ENCODE measurements at regions not wholly inside any gene's neighbourhood (a gene's known extent, or its start where the extent isn't known, plus 50 kb on each side); places are given as distances from the start of the nearest gene placed in this dataset.
"Not testable (repeated sequence)": the region's sequence is repeated elsewhere in the genome, so short reads cannot be mapped to it uniquely, and the experiment has no call there.

- no peak for DNase-seq
Measured at GRCh38 chr3:24688446-24689148, 193.9 kb upstream of the THRB start.

GRCh38 chr3:24689353-24689752, 194.7 kb upstream of the THRB start:
- no peak for DNase-seq

GRCh38 chr3:24690777-24691176, 196.1 kb upstream of the THRB start:
- no peak for DNase-seq

- DNase-seq, result not testable (repeated sequence)
Measured at GRCh38 chr3:24699078-24699477, 204.4 kb upstream of the THRB start.

- no peak for DNase-seq
Measured at GRCh38 chr3:24704496-24704895, 209.8 kb upstream of the THRB start.

GRCh38 chr3:24707936-24708335, 213.3 kb upstream of the THRB start:
- DNase-seq, result no peak

- DNase-seq, result no peak
Measured at GRCh38 chr3:24709956-24710355, 215.3 kb upstream of the THRB start.

GRCh38 chr3:24713516-24713915, 218.9 kb upstream of the THRB start:
- DNase-seq, result no peak

- no peak for DNase-seq
Measured at GRCh38 chr3:24714436-24714835, 219.8 kb upstream of the THRB start.

- DNase-seq, result no peak
Measured at GRCh38 chr3:24715171-24715792, 220.6 kb upstream of the THRB start.

- no peak for DNase-seq
Measured at GRCh38 chr3:24722087-24722486, 227.4 kb upstream of the THRB start.

- no peak for DNase-seq
Measured at GRCh38 chr3:24725514-24726255, 231.0 kb upstream of the THRB start.

- no peak for DNase-seq
Measured at GRCh38 chr3:24726423-24726822, 231.8 kb upstream of the THRB start.

GRCh38 chr3:24730173-24730572, 235.5 kb upstream of the THRB start:
- DNase-seq, result no peak

- no peak for DNase-seq
Measured at GRCh38 chr3:24734019-24734418, 239.4 kb upstream of the THRB start.

GRCh38 chr3:24736701-24737100, 242.1 kb upstream of the THRB start:
- DNase-seq, result no peak

GRCh38 chr3:24740326-24740725, 245.7 kb upstream of the THRB start:
- no peak for DNase-seq

GRCh38 chr3:24741506-24741905, 246.9 kb upstream of the THRB start:
- no peak for DNase-seq

- no peak for DNase-seq
Measured at GRCh38 chr3:24748520-24748919, 253.9 kb upstream of the THRB start.

- no peak for DNase-seq
Measured at GRCh38 chr3:24751020-24751419, 256.4 kb upstream of the THRB start.

GRCh38 chr3:24756101-24756888, 261.6 kb upstream of the THRB start:
- no peak for DNase-seq

GRCh38 chr3:24763393-24763792, 268.7 kb upstream of the THRB start:
- DNase-seq, result no peak

- no peak for DNase-seq
Measured at GRCh38 chr3:24764236-24764915, 269.7 kb upstream of the THRB start.

Data from right forelimb (tissue), 1 donor.